SK-N-MC (cell line): ENCODE measurements at regions not wholly inside any gene's neighbourhood (a gene's known extent, or its start where the extent isn't known, plus 50 kb on each side); places are given as distances from the start of the nearest gene placed in this dataset.

Experiments used
- EZH2 ChIP-seq: fragments of 200-600 bp; sonication (generic); IDR thresholded peaks from one replicate; pipeline ENCODE4 v1.6.1; 2017; ENCODE audit warnings: antibody characterized with exemption
- POLR2AphosphoS5 ChIP-seq: IDR thresholded peaks from 2 replicates; pipeline ENCODE4 v1.6.1; 2012; ENCODE audit warnings: mild to moderate bottlenecking, low read depth, low read length, borderline replicate concordance

- TF ChIP-seq EZH2 (no peak), POLR2AphosphoS5 (no peak)
Observed at GRCh38 chr3:117606866-117607265, 897.3 kb downstream of the TUSC7 start.
